GM23338 (cell line): ENCODE measurements at regions not wholly inside any gene's neighbourhood (a gene's known extent, or its start where the extent isn't known, plus 50 kb on each side); places are given as distances from the start of the nearest gene placed in this dataset.

Experiments
- CREB1 ChIP-seq: fragments of 250-450 bp; sonication (Bioruptor Pico); IDR thresholded peaks from 2 replicates; pipeline ENCODE4 v1.5.0; 2020; ENCODE audit warnings: low read depth, mild to moderate bottlenecking, moderate library complexity
- CTCF ChIP-seq, 2 experiments: fragments of 200-600 bp in 1 of 2; sonication (generic) in 1 of 2; conservative IDR thresholded peaks; 2 replicates each; pipeline versions ENCODE4 v1.5.1 to v1.6.1; 2016 to 2017; ENCODE audit warnings: antibody characterized with exemption in 2 of 2, low read depth in 2 of 2, mild to moderate bottlenecking in 2 of 2, moderate library complexity in 1 of 2
- ETS1 ChIP-seq: IDR thresholded peaks from 2 replicates; pipeline ENCODE4 v1.6.1; 2016; ENCODE audit warnings: antibody characterized with exemption
- EZH2 ChIP-seq: fragments of 200-600 bp; sonication (generic); IDR thresholded peaks from one replicate; pipeline ENCODE4 v1.8.0; 2017; ENCODE audit warnings: antibody characterized with exemption, mild to moderate bottlenecking, low read depth; ENCODE audit not compliant: unreplicated experiment
- EZH2phosphoT487 ChIP-seq: fragments of 200-600 bp; sonication (generic); IDR thresholded peaks from one replicate; pipeline ENCODE4 v1.8.1; 2018; ENCODE audit warnings: antibody characterized with exemption; ENCODE audit not compliant: unreplicated experiment
- JUNB ChIP-seq: IDR thresholded peaks from one replicate; pipeline ENCODE4 v1.6.1; 2016; ENCODE audit warnings: antibody characterized with exemption; ENCODE audit not compliant: unreplicated experiment
- POLR2AphosphoS5 ChIP-seq: IDR thresholded peaks from 2 replicates; pipeline ENCODE4 v1.6.1; 2016; ENCODE audit warnings: antibody characterized with exemption, low read depth
- REST ChIP-seq: IDR thresholded peaks from one replicate; pipeline ENCODE4 v1.6.1; 2018; ENCODE audit warnings: antibody characterized with exemption; ENCODE audit not compliant: unreplicated experiment
- ZNF114 ChIP-seq: fragments of 250-450 bp; sonication (Bioruptor Pico); IDR thresholded peaks from 2 replicates; pipeline ENCODE4 v1.5.0; 2020; ENCODE audit warnings: mild to moderate bottlenecking, moderate library complexity

GRCh38 chr5:122608222-122608621 lies 166.7 kb upstream of the SNX2 start:
- TF ChIP-seq REST = no peak
- no peak for TF ChIP-seq EZH2
- TF ChIP-seq CTCF (conservative IDR thresholded peaks at IDR 0.05; ENCODE audit: low read depth in 2 of 2) = no peak
- TF ChIP-seq CREB1 = no peak
- TF ChIP-seq POLR2AphosphoS5 = no peak
- no peak for TF ChIP-seq EZH2phosphoT487
- TF ChIP-seq ETS1 = no peak
- no peak for TF ChIP-seq JUNB
- TF ChIP-seq ZNF114 (CRISPR knock-in tag) = no peak
